ENCODE measurements at regions not wholly inside any gene's neighbourhood (a gene's known extent, or its start where the extent isn't known, plus 50 kb on each side); places are given as distances from the start of the nearest gene placed in this dataset.
A peak's percentile ranks its signal among the peaks of the same experiment; 100 is the strongest.

- TF ChIP-seq CTCF (conservative IDR thresholded peaks at IDR 0.05) = no peak
Observed at GRCh38 chr3:69674752-69675151, 64.5 kb upstream of the MITF start.

GRCh38 chr3:69671082-69671952, 67.9 kb upstream of the MITF start:
- H3K27ac ChIP-seq = no peak overlapping the region
- TF ChIP-seq CTCF (conservative IDR thresholded peaks at IDR 0.05) = peak; percentile 92

More at GRCh38 chr3:69674752-69675151, 64.5 kb upstream of the MITF start:
- H3K27ac ChIP-seq = no peak overlapping the region

- no peak for TF ChIP-seq CTCF (conservative IDR thresholded peaks at IDR 0.05)
Observed at GRCh38 chr3:69669070-69669469, 70.2 kb upstream of the MITF start.

GRCh38 chr3:69665026-69665737, 74.1 kb upstream of the MITF start:
- H3K27ac ChIP-seq = no peak overlapping the region; the same call in 1 of the 2 replicates
- TF ChIP-seq CTCF (conservative IDR thresholded peaks at IDR 0.05) = no peak

More at GRCh38 chr3:69669070-69669469, 70.2 kb upstream of the MITF start:
- peak overlapping the region; percentile 31 for H3K27ac ChIP-seq

GRCh38 chr3:69660631-69661030, 78.6 kb upstream of the MITF start:
- H3K27ac ChIP-seq = no peak overlapping the region
- TF ChIP-seq CTCF (conservative IDR thresholded peaks at IDR 0.05) = no peak

GRCh38 chr3:69659180-69659910, 79.9 kb upstream of the MITF start:
- no peak overlapping the region for H3K27ac ChIP-seq
- no peak for TF ChIP-seq CTCF (conservative IDR thresholded peaks at IDR 0.05)

Data from VCaP (cell line).